ENCODE measurements at regions not wholly inside any gene's neighbourhood (a gene's known extent, or its start where the extent isn't known, plus 50 kb on each side); places are given as distances from the start of the nearest gene placed in this dataset.
A peak's percentile ranks its signal among the peaks of the same experiment; 100 is the strongest.

DNA sequence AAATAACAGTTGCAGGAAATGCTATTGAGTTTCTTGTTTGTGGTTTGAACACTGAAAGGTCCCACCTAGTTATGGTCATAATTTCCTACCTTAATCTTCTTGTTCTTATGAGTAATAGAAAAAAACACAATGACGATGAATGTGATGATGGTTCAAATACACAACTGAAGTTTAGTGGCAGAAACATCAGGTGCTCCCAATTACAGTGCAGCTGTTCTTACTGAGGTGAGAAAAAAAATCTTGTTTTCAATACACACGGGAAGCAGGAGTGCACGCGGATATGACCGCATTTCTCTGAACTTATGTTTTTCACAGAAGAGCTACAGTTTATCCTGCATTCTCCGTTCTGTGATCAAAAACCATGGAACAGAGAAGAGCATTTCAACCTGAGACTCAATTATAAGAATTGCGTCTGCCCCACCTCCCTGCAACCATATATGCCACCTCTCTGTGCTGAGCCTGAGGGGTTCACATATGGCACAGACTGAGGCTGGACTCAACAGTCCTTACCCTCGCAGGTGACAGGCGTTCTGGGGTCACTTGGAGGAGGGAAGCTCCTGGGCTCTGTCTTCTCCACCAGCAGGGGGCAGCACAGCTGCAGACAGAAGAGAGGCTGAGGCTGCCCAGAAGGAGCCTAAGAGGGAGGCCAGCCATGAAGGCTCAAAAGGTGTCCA is 99.7 kb upstream of the IGLL5 start:
- DNase-seq (ENCODE audit: low read depth, low spot score) = no peak
- CTCF ChIA-PET = interaction anchor here (1.0 to 1.9 kb wide), 7 partner anchors 11 to 340 kb away, joined by 3 to 5 read pairs (median 4); no protein-coding TSS in a partner anchor
- TF ChIP-seq, protein P1, sequence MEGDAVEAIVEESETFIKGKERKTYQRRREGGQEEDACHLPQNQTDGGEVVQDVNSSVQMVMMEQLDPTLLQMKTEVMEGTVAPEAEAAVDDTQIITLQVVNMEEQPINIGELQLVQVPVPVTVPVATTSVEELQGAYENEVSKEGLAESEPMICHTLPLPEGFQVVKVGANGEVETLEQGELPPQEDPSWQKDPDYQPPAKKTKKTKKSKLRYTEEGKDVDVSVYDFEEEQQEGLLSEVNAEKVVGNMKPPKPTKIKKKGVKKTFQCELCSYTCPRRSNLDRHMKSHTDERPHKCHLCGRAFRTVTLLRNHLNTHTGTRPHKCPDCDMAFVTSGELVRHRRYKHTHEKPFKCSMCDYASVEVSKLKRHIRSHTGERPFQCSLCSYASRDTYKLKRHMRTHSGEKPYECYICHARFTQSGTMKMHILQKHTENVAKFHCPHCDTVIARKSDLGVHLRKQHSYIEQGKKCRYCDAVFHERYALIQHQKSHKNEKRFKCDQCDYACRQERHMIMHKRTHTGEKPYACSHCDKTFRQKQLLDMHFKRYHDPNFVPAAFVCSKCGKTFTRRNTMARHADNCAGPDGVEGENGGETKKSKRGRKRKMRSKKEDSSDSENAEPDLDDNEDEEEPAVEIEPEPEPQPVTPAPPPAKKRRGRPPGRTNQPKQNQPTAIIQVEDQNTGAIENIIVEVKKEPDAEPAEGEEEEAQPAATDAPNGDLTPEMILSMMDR (IDR thresholded peaks at IDR 0.05; ENCODE audit: low read depth, low read length) = peak; percentile 69
- Histone ChIP-seq H3K27me3 (ENCODE audit: control insufficient read depth, insufficient read depth, low read length) (peaks cover 5% of the 10 kb centered on the region), H3K27ac (ENCODE audit: low read depth, low read length) (no peak overlapping the region), H3K4me3 (ENCODE audit: low read depth, low read length) (no peak overlapping the region), H3K9me3 (ENCODE audit: control insufficient read depth, insufficient read depth, low read length) (no peaks in the 10 kb centered on the region)
- POLR2A ChIA-PET = no interaction called here

DNA sequence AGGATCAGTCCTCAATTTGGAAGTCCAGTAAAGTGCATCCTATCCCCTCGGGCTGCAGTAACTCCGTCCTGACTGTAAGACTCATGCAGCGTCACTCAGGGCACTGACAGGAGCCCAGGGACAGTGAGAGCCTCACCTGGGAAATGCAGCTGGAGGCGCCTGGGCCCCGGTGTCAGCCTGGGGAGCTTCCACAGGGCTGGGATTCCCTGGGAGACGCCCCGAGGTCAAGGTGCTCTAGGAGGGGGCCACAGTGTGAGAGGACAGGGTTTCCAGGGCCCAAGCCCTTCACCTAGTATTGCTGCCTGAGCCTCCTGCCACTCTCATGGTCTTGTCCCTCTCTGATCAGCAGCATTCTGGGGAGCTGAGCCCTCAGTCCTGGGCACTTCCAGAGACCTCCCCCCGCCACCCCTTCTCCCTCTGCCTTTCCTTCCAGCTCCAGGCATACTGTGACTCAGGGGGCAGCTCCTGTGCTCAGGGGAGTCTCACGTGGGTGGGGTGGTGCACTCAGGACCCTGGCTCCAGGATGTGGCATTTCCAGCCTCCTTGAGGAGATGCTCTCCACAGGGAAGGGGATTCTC is 99.1 kb upstream of the IGLL5 start:
- CTCF ChIA-PET = interaction anchor here (0.5 to 1.9 kb wide), 9 partner anchors 11 to 339 kb away, joined by 3 to 5 read pairs (median 4); no protein-coding TSS in a partner anchor
- H3K9me3 ChIP-seq (ENCODE audit: control insufficient read depth, insufficient read depth, low read length) = no peaks in the 10 kb centered on the region
- no peak for DNase-seq (ENCODE audit: low read depth, low spot score)
- POLR2A ChIA-PET = no interaction called here
- TF ChIP-seq, protein P1 (IDR thresholded peaks at IDR 0.05; ENCODE audit: low read depth, low read length) = no peak
- H3K27me3 ChIP-seq (ENCODE audit: control insufficient read depth, insufficient read depth, low read length) = peaks cover 5% of the 10 kb centered on the region
- H3K27ac ChIP-seq (ENCODE audit: low read depth, low read length) = no peak overlapping the region
- no peak overlapping the region for H3K4me3 ChIP-seq (ENCODE audit: low read depth, low read length)

DNA sequence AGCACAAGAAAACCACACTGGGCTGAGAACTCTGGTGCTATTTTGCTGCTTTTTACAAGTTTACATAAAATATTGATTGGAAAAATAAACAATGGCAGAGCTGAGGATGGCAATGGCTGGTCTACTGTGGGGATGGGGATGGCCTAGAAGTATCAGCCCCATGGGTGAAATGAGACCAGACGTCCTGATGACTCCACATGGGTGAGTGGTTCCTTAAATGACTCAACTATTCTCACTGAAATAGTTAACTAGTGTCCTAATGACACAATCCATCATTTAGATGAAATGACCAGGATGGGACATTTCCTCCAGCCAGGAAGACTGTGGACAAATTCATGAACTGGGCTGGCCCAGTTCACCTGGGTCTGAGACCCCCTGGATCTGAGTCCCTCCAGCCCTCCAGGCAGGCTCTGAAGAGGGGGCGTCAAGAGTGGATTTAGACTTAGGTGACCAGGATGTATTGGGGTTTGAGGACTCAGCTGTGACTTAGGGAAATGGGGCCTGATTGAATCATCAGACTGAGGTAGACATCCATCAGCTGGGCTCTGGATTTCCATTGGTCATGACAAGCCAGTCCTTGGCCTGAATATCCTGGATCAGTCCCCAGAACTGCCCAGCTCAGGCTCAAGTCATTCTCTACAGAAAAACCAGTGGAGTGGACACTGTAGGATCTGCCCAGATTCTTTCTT is 98.2 kb upstream of the IGLL5 start:
- POLR2A ChIA-PET = no interaction called here
- Histone ChIP-seq H3K4me3 (ENCODE audit: low read depth, low read length) (no peak overlapping the region), H3K27me3 (ENCODE audit: control insufficient read depth, insufficient read depth, low read length) (peaks cover 5% of the 10 kb centered on the region), H3K9me3 (ENCODE audit: control insufficient read depth, insufficient read depth, low read length) (no peaks in the 10 kb centered on the region), H3K27ac (ENCODE audit: low read depth, low read length) (no peak overlapping the region)
- CTCF ChIA-PET = interaction anchor here (0.5 to 1.9 kb wide), 7 partner anchors 10 to 338 kb away, joined by 3 to 5 read pairs (median 4); no protein-coding TSS in a partner anchor
- TF ChIP-seq, protein P1 (IDR thresholded peaks at IDR 0.05; ENCODE audit: low read depth, low read length) = no peak
- no peak for DNase-seq (ENCODE audit: low read depth, low spot score)

DNA sequence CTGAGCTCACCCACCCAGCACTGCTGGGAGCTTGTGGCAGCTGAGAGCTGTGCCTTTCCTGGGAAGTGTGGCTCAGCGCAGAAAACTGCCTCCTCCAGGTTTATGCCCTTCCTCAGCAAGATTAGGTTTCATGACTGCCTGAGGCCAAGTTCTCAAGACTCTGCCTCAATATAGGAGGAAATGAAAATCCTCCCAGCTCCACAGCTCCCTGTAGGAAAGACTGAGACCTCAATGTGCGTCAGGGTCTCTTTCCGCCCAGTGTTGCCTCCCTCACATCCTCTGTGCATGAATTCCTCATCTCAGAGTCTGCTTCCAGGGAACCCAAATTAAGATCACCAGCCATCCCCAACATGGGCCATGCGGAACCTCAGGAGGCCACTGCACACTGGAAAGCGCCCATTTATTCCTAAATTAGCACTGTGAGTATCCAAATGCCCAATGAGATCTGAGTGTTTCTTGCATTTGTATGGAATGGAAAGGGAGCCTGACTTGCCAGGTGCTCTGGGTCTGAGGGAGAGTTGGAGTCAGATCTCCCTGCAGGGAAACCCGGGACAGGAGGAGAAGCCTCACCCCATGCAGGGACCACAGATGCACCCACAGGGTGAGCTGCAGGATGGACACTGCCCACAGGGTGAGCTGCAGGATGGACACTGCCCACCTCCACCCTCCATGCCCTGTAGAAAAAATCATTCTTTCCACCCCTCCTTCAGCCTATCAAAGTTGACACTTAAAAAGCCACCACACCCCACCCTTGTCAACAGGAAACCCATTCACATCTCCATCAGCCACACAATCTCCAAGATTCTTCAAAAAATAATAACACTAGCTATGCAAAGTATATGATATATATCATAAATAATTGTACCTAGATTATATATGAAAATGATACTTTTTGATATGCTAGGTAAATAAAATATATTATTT is 97.4 kb upstream of the IGLL5 start:
- Histone ChIP-seq H3K27ac (ENCODE audit: low read depth, low read length) (no peak overlapping the region), H3K9me3 (ENCODE audit: control insufficient read depth, insufficient read depth, low read length) (no peaks in the 10 kb centered on the region), H3K27me3 (ENCODE audit: control insufficient read depth, insufficient read depth, low read length) (peaks cover 5% of the 10 kb centered on the region), H3K4me3 (ENCODE audit: low read depth, low read length) (no peak overlapping the region)
- TF ChIP-seq, protein P1 (IDR thresholded peaks at IDR 0.05; ENCODE audit: low read depth, low read length) = no peak
- ChIA-PET POLR2A (no interaction called here), CTCF (interaction anchor here (1.1 to 1.6 kb wide), 2 partner anchors 19 to 93 kb away, joined by 3 read pairs; no protein-coding TSS in a partner anchor)
- DNase-seq (ENCODE audit: low read depth, low spot score) = no peak

All from AG04450 (cell line).